ENCODE measurements at regions not wholly inside any gene's neighbourhood (a gene's known extent, or its start where the extent isn't known, plus 50 kb on each side); places are given as distances from the start of the nearest gene placed in this dataset.
A peak's percentile ranks its signal among the peaks of the same experiment; 100 is the strongest.

GRCh38 chr2:65530547-65531320, 98.3 kb upstream of the SPRED2 start:
- TF ChIP-seq CTCF (IDR thresholded peaks at IDR 0.05) = no peak
- no peak for TF ChIP-seq POLR2AphosphoS5 (IDR thresholded peaks at IDR 0.05; ENCODE audit: low read depth, low read length)
- TF ChIP-seq TAF1 (IDR thresholded peaks at IDR 0.05; ENCODE audit: borderline replicate concordance, low read depth, low read length) = no peak
- TF ChIP-seq TEAD4 (IDR thresholded peaks at IDR 0.05; ENCODE audit: borderline replicate concordance, insufficient read depth) = no peak
- TF ChIP-seq NFIC (IDR thresholded peaks at IDR 0.05; ENCODE audit: borderline replicate concordance) = peak; percentile 84
- no peak for TF ChIP-seq RAD21 (IDR thresholded peaks at IDR 0.05; ENCODE audit: low read length)
- no peak for TF ChIP-seq USF2 (IDR thresholded peaks at IDR 0.05; ENCODE audit: borderline replicate concordance, low read depth, low read length)
- no peak for TF ChIP-seq ZBTB33 (IDR thresholded peaks at IDR 0.05; ENCODE audit: borderline replicate concordance, low read depth)
- TF ChIP-seq MAX (IDR thresholded peaks at IDR 0.05; ENCODE audit: low read depth) = no peak
